CD4-positive, alpha-beta T cell treated with Interleukin-17A for 1 hour (primary cell): ENCODE measurements at regions not wholly inside any gene's neighbourhood (a gene's known extent, or its start where the extent isn't known, plus 50 kb on each side); places are given as distances from the start of the nearest gene placed in this dataset.

Source experiments
- DNase-seq: peaks from one replicate; pipeline ENCODE4 v3.0.0-alpha.2; 2020

GRCh38 chr7:135827391-135827790, 78.8 kb upstream of the FAM180A start:
- DNase-seq = no peak

GRCh38 chr7:135825406-135825805, 76.8 kb upstream of the FAM180A start:
- DNase-seq = no peak

GRCh38 chr7:135822376-135822775, 73.8 kb upstream of the FAM180A start:
- no peak for DNase-seq

GRCh38 chr7:135817583-135817982, 69.0 kb upstream of the FAM180A start:
- no peak for DNase-seq

- DNase-seq = no peak
These were observed 66.4 kb upstream of the FAM180A start for GRCh38 chr7:135815033-135815432.

GRCh38 chr7:135812148-135812547, 63.5 kb upstream of the FAM180A start:
- no peak for DNase-seq

GRCh38 chr7:135811506-135811905, 62.9 kb upstream of the FAM180A start:
- no peak for DNase-seq

- DNase-seq = no peak
These were observed 59.6 kb upstream of the FAM180A start for GRCh38 chr7:135808206-135808605.

- DNase-seq = no peak
These were observed 54.5 kb upstream of the FAM180A start for GRCh38 chr7:135803143-135803542.

- DNase-seq = no peak
These were observed 54.1 kb upstream of the FAM180A start for GRCh38 chr7:135802697-135803096.

GRCh38 chr7:135801877-135802276, 53.3 kb upstream of the FAM180A start:
- no peak for DNase-seq

- peak; percentile 79 for DNase-seq
These were observed 52.6 kb upstream of the FAM180A start for GRCh38 chr7:135801045-135801693.

- no peak for DNase-seq
These were observed 51.9 kb upstream of the FAM180A start for GRCh38 chr7:135800560-135800959.

- DNase-seq = no peak
These were observed 51.3 kb upstream of the FAM180A start for GRCh38 chr7:135799881-135800280.
